Loucy (cell line): ENCODE measurements at regions not wholly inside any gene's neighbourhood (a gene's known extent, or its start where the extent isn't known, plus 50 kb on each side); places are given as distances from the start of the nearest gene placed in this dataset.

Source experiments
- CTCF ChIP-seq: fragments of 200-600 bp; sonication (generic); conservative IDR thresholded peaks from 2 replicates; pipeline ENCODE4 v1.5.1; 2014; ENCODE audit warnings: mild to moderate bottlenecking, antibody characterized with exemption, low read length
- EZH2phosphoT487 ChIP-seq: fragments of 200-600 bp; IDR thresholded peaks from 2 replicates; pipeline ENCODE4 v1.6.1; 2018; ENCODE audit warnings: antibody characterized with exemption, mild to moderate bottlenecking, moderate library complexity, borderline replicate concordance

DNA sequence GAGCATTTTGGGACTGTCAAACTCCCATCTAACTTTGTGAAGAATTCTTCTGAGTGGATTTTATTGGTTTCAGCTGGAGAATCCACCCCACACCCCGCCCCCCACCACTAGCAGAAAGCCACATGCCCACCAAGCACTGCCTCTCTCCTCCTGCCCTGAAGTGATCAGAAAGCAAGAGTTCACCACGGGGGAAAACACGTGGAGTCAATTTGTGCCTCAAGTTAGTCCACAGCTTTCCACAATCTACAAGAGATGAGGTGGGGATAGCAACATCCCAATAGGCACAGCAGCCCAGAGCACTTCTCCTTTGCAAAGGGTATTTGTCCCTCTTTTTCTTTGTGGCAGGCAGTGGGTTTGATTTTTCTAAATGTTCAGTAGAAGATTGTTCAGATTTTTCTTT, 177.3 kb upstream of the NT5E start:
- TF ChIP-seq CTCF (no peak), EZH2phosphoT487 (no peak)
